ENCODE measurements at regions not wholly inside any gene's neighbourhood (a gene's known extent, or its start where the extent isn't known, plus 50 kb on each side); places are given as distances from the start of the nearest gene placed in this dataset.

DNA sequence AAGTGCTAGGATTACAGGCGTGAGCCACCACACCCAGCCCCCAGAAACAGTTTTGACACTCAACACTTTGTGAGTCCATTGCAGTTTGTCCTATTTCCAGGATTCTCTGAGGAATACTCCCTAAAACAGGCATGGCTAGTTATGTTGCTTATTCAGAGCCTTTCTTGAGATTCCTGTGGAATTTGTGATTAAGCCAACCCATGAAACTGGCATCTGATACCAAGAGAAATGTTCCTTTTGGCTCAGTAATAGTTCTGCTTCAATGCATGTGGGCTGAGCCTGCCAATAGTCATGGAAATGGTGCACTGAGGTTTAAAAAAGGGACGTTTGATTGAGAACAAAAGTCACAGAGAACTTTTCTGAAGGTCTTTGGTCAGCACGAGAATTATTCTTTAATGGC lies 241.7 kb downstream of the PPP1R2C start:
- ChIA-PET POLR2A (no interaction called here), CTCF (no interaction called here)
- DNase-seq (ENCODE audit: extremely low spot score), result no peak
- TF ChIP-seq HDGF (IDR thresholded peaks at IDR 0.05; ENCODE audit: borderline replicate concordance), result no peak
- TF ChIP-seq FOXK2 (IDR thresholded peaks at IDR 0.05), result no peak
- TF ChIP-seq NFRKB (IDR thresholded peaks at IDR 0.05), result no peak
- no peak for TF ChIP-seq ELF4 (IDR thresholded peaks at IDR 0.05)
- no peak for TF ChIP-seq ARNT (IDR thresholded peaks at IDR 0.05)
- TF ChIP-seq SP1 (IDR thresholded peaks at IDR 0.05), result no peak
- no peak for TF ChIP-seq SUZ12 (IDR thresholded peaks at IDR 0.05)
- no peak for TF ChIP-seq CTBP1 (IDR thresholded peaks at IDR 0.05; ENCODE audit: borderline replicate concordance)
- no peak for TF ChIP-seq L3MBTL2 (conservative IDR thresholded peaks at IDR 0.05)
- TF ChIP-seq ZNF384 (IDR thresholded peaks at IDR 0.05), result no peak
- no peak for TF ChIP-seq LEF1 (IDR thresholded peaks at IDR 0.05; ENCODE audit: borderline replicate concordance)
- TF ChIP-seq FOXM1 (IDR thresholded peaks at IDR 0.05; ENCODE audit: borderline replicate concordance), result no peak

DNA sequence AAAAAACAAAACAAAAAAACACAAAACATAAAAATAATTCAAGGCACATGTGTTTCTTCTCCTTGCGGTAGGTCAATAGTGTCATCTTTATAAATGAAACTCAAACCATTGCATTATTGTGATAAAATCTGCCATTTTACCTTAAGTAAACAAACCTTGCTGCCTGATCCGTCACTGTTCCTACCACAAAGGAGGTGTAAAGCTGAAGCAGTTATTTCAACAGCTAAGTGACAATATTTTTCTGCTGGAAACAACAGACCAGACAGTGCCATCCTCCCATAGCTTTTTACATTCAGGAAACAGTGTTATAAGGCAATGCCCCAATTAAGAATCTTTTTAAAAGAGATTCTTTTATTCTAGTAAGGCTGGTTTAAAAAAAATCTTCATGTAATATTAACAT lies 242.7 kb downstream of the PPP1R2C start:
- ChIA-PET CTCF (no interaction called here), POLR2A (no interaction called here)
- no peak for DNase-seq (ENCODE audit: extremely low spot score)
- no peak for TF ChIP-seq CTBP1 (IDR thresholded peaks at IDR 0.05; ENCODE audit: borderline replicate concordance)
- TF ChIP-seq ZNF384 (IDR thresholded peaks at IDR 0.05), result no peak
- TF ChIP-seq HDGF (IDR thresholded peaks at IDR 0.05; ENCODE audit: borderline replicate concordance), result no peak
- no peak for TF ChIP-seq NFRKB (IDR thresholded peaks at IDR 0.05)
- no peak for TF ChIP-seq FOXM1 (IDR thresholded peaks at IDR 0.05; ENCODE audit: borderline replicate concordance)
- no peak for TF ChIP-seq BHLHE40 (IDR thresholded peaks at IDR 0.05; ENCODE audit: borderline replicate concordance)

DNA sequence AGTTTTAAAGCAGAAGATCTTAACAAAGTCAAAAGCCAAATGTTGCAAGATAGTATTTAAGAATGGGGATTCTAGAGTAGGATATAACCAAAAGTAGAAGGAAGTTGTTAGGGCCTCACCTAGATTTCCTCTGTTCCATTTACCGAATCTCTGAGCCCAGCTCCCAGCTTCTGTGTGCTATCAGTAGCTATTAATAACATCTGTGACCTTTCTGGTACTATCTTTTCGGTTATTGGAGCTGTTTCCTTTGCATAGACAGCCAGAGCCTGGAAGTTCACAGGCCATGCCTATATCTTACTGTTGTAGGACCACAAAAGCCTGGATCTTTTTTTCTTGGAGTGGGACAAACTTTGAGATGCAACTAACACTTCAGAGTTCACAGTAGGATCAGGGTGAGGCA lies 244.2 kb downstream of the PPP1R2C start:
- DNase-seq (ENCODE audit: extremely low spot score), result no peak
- POLR2A ChIA-PET, result no interaction called here
- CTCF ChIA-PET, result no interaction called here
- TF ChIP-seq, protein P1, sequence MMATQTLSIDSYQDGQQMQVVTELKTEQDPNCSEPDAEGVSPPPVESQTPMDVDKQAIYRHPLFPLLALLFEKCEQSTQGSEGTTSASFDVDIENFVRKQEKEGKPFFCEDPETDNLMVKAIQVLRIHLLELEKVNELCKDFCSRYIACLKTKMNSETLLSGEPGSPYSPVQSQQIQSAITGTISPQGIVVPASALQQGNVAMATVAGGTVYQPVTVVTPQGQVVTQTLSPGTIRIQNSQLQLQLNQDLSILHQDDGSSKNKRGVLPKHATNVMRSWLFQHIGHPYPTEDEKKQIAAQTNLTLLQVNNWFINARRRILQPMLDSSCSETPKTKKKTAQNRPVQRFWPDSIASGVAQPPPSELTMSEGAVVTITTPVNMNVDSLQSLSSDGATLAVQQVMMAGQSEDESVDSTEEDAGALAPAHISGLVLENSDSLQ (IDR thresholded peaks at IDR 0.05), result no peak
- TF ChIP-seq SUZ12 (IDR thresholded peaks at IDR 0.05) (no peak), BHLHE40 (IDR thresholded peaks at IDR 0.05; ENCODE audit: borderline replicate concordance) (no peak), FOXK2 (IDR thresholded peaks at IDR 0.05) (no peak), LEF1 (IDR thresholded peaks at IDR 0.05; ENCODE audit: borderline replicate concordance) (no peak), CTBP1 (IDR thresholded peaks at IDR 0.05; ENCODE audit: borderline replicate concordance) (no peak)

DNA sequence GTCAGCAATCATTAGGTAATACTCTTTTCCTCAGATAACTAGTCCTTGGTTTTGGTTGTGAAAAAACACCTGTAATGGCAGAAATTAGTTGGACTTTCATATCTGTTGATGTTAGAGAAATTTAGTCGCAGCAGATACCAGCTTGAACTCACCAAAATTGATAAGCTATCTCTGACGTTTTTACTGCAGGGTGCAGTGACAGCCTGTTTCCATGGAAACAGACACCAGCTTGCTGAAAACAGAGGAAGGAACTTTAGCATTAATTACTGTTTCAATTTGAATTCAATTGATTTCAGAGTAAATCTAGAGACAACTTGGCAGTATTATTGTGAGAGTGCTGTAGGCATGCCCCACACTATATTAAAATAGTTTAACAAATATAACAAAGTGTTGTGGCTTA lies 246.5 kb downstream of the PPP1R2C start:
- POLR2A ChIA-PET, result no interaction called here
- no peak for DNase-seq (ENCODE audit: extremely low spot score)

DNA sequence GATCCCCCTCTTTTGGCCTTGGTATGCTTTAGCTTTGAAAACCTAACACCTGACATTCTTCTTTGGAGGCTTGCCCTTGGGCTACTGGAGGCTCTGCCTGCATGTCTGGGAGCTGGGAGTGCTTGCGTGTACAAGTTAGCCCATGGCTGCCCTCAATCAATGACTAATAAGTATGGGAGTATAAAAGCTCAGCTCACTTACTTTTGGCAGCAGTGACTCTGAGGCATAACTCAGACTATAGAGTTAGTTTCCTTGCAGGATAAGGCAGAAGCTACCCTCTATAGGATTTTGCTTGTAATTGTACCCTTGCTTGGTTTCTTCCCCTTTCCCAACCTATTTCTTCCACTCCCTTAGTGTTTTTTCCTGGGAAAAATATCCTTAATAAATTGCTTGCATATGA lies 247.9 kb downstream of the PPP1R2C start:
- no peak for DNase-seq (ENCODE audit: extremely low spot score)
- TF ChIP-seq ZNF384 (IDR thresholded peaks at IDR 0.05) (no peak), ELF4 (IDR thresholded peaks at IDR 0.05) (no peak), HDGF (IDR thresholded peaks at IDR 0.05; ENCODE audit: borderline replicate concordance) (no peak), FOXA1 (IDR thresholded peaks at IDR 0.05) (no peak), SUZ12 (IDR thresholded peaks at IDR 0.05) (no peak), SP1 (IDR thresholded peaks at IDR 0.05) (no peak), NFRKB (IDR thresholded peaks at IDR 0.05) (no peak), ARNT (IDR thresholded peaks at IDR 0.05) (no peak)
- ChIA-PET POLR2A (no interaction called here), CTCF (interaction anchor here (1.0 kb wide), 1 partner anchor 702 kb away, joined by 3 read pairs; no protein-coding TSS in a partner anchor)

More for the DNA sequence above, 246.5 kb downstream of the PPP1R2C start:
- TF ChIP-seq L3MBTL2 (conservative IDR thresholded peaks at IDR 0.05), result no peak
- CTCF ChIA-PET, result no interaction called here

DNA sequence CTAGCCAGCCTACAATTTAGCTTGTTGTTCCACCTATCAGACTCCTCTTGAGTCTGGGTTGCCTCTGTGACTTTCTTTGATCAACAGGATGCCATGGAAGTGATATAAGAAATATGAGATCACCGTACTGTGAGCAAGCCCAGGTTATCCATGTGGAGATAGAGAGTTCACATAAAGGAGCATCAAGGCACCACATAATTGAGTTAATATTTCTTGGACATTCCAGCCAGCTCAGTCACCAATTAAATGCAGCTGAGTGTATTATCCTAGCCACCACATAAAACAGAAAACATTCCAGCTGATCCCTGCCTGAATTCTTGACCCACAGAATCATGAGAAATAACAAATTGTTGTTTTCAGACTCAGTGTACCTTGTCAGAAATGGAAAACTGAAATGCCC lies 253.6 kb downstream of the PPP1R2C start:
- CTCF ChIA-PET, result interaction anchor here (0.6 kb wide), 1 partner anchor 1847 kb away, joined by 3 read pairs; no protein-coding TSS in a partner anchor

DNA sequence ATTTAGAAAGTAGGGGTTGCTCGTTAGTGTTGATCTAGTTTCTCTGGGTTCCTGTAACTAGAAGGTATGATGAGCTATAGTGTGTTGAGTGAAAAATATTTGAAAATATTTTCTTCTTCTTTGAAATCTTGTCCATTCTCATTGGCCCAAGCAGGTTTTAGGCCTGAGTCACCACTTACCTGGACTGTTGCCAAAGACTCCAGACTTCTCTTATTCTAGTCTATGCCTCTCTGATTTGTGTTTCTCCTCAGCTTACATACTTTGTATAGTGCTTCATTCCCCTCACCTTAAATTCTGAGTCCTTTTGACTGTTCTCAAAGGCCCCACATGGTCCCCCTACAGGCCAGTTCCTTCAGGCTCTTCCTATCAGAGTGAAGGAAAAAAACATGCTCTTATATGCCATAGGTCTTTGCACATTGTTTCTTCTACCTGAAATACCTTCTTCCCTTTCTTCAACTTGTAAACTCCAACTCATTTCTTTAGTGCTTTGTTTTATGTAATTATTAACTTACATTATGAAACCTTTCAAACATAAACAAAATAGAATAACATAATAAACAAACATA lies 258.2 kb downstream of the PPP1R2C start:
- CTCF ChIA-PET, result no interaction called here
- DNase-seq (ENCODE audit: extremely low spot score), result no peak
- no peak for TF ChIP-seq FOXA1 (IDR thresholded peaks at IDR 0.05)
- no peak for TF ChIP-seq L3MBTL2 (conservative IDR thresholded peaks at IDR 0.05)
- no peak for TF ChIP-seq ELF4 (IDR thresholded peaks at IDR 0.05)
- no peak for TF ChIP-seq NFRKB (IDR thresholded peaks at IDR 0.05)
- no peak for TF ChIP-seq FOXK2 (IDR thresholded peaks at IDR 0.05)
- TF ChIP-seq SUZ12 (IDR thresholded peaks at IDR 0.05), result no peak
- TF ChIP-seq BHLHE40 (IDR thresholded peaks at IDR 0.05; ENCODE audit: borderline replicate concordance), result no peak
- no peak for TF ChIP-seq HDGF (IDR thresholded peaks at IDR 0.05; ENCODE audit: borderline replicate concordance)
- no peak for TF ChIP-seq FOXM1 (IDR thresholded peaks at IDR 0.05; ENCODE audit: borderline replicate concordance)
- TF ChIP-seq ZNF384 (IDR thresholded peaks at IDR 0.05), result no peak
- no peak for TF ChIP-seq ARNT (IDR thresholded peaks at IDR 0.05)
- TF ChIP-seq LEF1 (IDR thresholded peaks at IDR 0.05; ENCODE audit: borderline replicate concordance), result no peak
- TF ChIP-seq, protein P1 (IDR thresholded peaks at IDR 0.05), result no peak
- no peak for TF ChIP-seq TARDBP (IDR thresholded peaks at IDR 0.05)
- TF ChIP-seq SP1 (IDR thresholded peaks at IDR 0.05), result no peak
- no peak for TF ChIP-seq CTBP1 (IDR thresholded peaks at IDR 0.05; ENCODE audit: borderline replicate concordance)
- POLR2A ChIA-PET, result no interaction called here

More for the DNA sequence above, 253.6 kb downstream of the PPP1R2C start:
- no peak for TF ChIP-seq ZNF384 (IDR thresholded peaks at IDR 0.05)
- TF ChIP-seq SP1 (IDR thresholded peaks at IDR 0.05), result no peak
- TF ChIP-seq ARNT (IDR thresholded peaks at IDR 0.05), result no peak
- no peak for TF ChIP-seq TARDBP (IDR thresholded peaks at IDR 0.05)
- no peak for TF ChIP-seq L3MBTL2 (conservative IDR thresholded peaks at IDR 0.05)
- TF ChIP-seq, protein P1 (IDR thresholded peaks at IDR 0.05), result no peak
- TF ChIP-seq BHLHE40 (IDR thresholded peaks at IDR 0.05; ENCODE audit: borderline replicate concordance), result no peak
- TF ChIP-seq SUZ12 (IDR thresholded peaks at IDR 0.05), result no peak
- no peak for TF ChIP-seq ELF4 (IDR thresholded peaks at IDR 0.05)
- no peak for DNase-seq (ENCODE audit: extremely low spot score)
- POLR2A ChIA-PET, result no interaction called here

All from HEK293T (cell line).